ENCODE measurements at regions not wholly inside any gene's neighbourhood (a gene's known extent, or its start where the extent isn't known, plus 50 kb on each side); places are given as distances from the start of the nearest gene placed in this dataset.

DNA sequence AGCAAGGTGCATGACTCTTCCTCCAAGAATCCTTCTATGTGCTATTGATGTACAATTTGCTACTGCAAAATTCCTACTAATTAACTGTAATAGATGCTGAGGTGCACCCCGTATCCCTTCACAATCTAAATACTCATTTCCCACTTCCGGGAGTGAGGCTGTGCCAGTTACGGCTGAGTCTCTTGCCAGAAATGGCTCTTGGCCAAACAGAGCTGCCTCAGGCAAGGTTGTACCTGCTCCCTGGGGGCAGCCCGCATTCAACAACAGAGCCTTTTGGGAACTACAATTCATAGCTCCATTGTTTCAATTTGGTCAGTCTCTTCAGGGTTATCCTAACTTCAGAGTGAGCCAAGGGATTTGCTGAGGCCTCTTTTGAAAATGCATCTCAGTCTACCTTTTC is 789.8 kb upstream of the MAP3K7 start:
- TF ChIP-seq, protein P1, sequence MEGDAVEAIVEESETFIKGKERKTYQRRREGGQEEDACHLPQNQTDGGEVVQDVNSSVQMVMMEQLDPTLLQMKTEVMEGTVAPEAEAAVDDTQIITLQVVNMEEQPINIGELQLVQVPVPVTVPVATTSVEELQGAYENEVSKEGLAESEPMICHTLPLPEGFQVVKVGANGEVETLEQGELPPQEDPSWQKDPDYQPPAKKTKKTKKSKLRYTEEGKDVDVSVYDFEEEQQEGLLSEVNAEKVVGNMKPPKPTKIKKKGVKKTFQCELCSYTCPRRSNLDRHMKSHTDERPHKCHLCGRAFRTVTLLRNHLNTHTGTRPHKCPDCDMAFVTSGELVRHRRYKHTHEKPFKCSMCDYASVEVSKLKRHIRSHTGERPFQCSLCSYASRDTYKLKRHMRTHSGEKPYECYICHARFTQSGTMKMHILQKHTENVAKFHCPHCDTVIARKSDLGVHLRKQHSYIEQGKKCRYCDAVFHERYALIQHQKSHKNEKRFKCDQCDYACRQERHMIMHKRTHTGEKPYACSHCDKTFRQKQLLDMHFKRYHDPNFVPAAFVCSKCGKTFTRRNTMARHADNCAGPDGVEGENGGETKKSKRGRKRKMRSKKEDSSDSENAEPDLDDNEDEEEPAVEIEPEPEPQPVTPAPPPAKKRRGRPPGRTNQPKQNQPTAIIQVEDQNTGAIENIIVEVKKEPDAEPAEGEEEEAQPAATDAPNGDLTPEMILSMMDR (IDR thresholded peaks at IDR 0.05; ENCODE audit: low read depth, low read length) = no peak
- TF ChIP-seq EZH2phosphoT487 (IDR thresholded peaks at IDR 0.05; ENCODE audit: low read depth) = no peak

Measured in OCI-LY3 (cell line).